ENCODE measurements at regions not wholly inside any gene's neighbourhood (a gene's known extent, or its start where the extent isn't known, plus 50 kb on each side); places are given as distances from the start of the nearest gene placed in this dataset.

DNA sequence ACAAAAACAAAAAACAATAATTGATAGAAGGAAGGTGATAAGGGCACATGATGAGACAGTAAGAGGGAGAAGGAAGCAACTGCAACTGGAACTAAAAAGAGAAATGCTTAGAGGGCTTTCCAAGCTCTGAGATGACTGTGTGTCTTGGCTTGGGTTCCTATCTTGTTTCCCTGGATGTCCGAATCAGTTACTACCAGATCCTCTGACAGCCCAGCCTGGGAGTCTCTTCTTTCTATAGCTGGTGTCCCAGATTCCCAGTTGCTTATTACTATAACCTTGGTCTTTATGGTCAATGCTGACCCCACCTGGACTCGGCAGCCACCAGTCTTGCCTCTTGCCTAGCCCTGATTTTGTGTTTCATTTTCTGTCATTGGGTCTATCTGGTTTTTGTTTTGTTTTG, 116.4 kb downstream of the RFC3 start:
- no peaks in the 10 kb centered on the region for H3K27me3 Mint-ChIP-seq

DNA sequence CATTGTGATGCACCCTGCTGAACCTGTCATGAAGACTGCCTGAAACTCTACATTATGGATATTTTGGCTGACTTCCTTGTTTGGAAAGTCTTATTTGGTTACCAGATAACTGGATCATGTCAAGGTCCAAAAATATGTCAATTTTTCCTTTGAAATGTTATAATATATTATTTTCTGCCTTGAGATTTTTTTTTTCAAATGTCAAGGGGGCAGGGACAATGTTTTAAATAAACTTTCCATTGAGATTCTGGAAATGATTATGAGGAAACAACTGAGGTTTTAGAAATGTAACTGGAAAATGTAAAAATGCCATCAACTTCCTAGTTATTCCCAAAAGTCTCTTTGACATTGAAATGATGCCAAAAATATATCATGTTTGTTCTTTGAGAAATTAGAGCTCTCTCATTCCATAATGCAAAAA, 117.0 kb downstream of the RFC3 start:
- H3K9me3 Mint-ChIP-seq = no peaks in the 10 kb centered on the region
- no peaks in the 10 kb centered on the region for H3K27me3 Mint-ChIP-seq
- H3K4me3 Mint-ChIP-seq = no peak overlapping the region
- no peaks in the 10 kb centered on the region for H3K4me1 Mint-ChIP-seq
- no peak for DNase-seq
- H3K36me3 Mint-ChIP-seq = no peaks in the 10 kb centered on the region
- H3K27ac Mint-ChIP-seq = no peak overlapping the region

More for the DNA sequence above, 116.4 kb downstream of the RFC3 start:
- DNase-seq = no peak
- Mint-ChIP-seq H3K36me3 (no peaks in the 10 kb centered on the region), H3K4me3 (no peak overlapping the region), H3K9me3 (no peaks in the 10 kb centered on the region), H3K4me1 (no peaks in the 10 kb centered on the region), H3K27ac (no peak overlapping the region)

DNA sequence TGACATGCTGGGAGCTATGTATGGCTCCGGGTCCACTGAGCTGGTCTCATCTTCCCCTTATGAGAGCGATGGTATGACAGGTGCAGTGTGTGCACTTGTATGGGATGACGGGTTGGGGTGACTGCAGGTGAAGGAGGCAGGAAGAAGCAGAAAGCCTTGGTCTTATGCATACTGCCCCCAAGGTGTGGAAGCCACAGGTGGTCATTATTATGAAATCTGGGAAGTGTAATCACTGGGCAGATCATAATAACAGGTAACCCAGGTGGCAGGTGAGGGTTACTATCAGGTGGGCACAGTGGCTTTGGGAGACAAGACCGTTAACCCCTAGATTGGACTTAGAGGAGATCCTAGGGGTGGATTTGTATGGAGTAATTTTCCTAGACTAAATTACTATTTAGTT, 118.0 kb downstream of the RFC3 start:
- Mint-ChIP-seq H3K27me3 (no peaks in the 10 kb centered on the region), H3K9me3 (no peaks in the 10 kb centered on the region), H3K4me3 (no peak overlapping the region), H3K36me3 (no peaks in the 10 kb centered on the region), H3K27ac (no peak overlapping the region), H3K4me1 (no peaks in the 10 kb centered on the region)
- DNase-seq = no peak

DNA sequence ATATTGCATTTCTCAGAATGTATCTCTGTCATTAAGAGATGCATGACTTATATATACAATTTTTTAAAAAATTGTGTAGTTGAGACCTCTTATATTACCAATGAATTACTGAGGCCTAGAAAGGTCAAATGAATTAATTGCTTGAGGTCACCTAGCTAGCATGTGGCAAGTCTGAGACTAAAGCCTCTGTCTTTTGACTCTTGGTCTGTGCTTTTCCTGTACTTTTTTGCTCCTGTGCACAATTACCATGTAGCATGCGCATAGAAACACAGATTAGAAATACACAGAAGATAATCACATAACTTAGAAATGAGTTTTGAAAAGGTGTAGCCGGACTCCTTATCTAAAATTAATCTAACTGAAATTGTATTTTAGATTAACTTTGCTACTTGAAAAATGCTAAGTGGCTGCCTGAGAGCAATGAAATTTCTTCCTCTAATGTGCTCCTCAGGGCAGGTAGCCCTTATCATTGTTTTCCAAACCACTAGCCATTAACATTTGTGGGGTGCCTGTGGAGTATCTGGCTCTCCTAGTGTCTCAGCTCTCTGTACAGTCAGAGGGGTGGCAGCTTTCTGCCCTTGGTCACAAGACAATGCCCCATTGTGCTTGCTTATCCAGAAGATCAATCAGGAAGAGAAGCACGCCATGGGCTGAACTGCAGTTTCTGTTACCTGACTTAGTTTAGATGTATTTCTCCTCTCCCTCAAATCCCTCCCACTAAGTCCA, 119.6 kb downstream of the RFC3 start:
- Mint-ChIP-seq H3K27ac (no peak overlapping the region), H3K4me3 (no peak overlapping the region), H3K9me3 (no peaks in the 10 kb centered on the region), H3K36me3 (no peaks in the 10 kb centered on the region), H3K27me3 (no peaks in the 10 kb centered on the region), H3K4me1 (no peaks in the 10 kb centered on the region)
- DNase-seq = no peak

DNA sequence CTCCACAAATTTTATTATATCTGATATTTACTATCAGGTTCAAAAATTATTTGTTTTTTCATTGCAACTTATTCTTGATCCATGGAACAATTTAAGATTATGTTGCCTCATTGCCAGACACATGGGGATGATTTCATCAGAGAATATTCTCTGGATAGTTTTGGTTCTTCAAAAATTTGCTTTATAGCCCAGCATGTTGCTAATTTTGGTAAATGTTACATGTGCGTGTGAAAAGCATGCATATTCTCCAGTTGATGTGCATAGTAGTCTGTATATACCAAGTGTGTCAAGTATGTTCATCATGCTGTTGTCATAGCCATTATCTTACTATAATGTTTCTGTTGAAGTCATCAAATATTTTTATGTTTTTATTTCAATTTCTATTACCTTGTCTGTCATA, 122.3 kb downstream of the RFC3 start:
- no peak overlapping the region for H3K4me3 Mint-ChIP-seq
- H3K27me3 Mint-ChIP-seq = no peaks in the 10 kb centered on the region

DNA sequence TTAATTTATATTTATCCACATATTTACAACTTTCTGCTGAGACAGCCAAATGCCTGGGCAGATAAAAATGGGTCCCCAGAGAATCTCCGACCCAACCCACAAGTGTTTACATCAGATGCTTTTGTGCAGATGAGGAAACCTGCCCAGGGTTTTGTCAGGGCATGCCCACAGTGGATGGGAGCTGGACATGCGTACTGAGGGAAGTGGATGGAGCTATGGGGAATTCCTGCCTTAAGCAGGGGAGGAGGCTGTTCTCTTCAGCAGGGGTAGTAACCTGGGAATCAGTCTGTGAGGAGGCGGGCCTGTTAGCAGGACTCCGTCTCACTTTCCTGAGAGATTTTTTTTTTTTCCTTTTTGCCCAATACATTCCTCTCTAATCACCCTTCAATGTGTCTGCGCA, 122.9 kb downstream of the RFC3 start:
- Mint-ChIP-seq H3K27ac (no peak overlapping the region), H3K9me3 (no peaks in the 10 kb centered on the region), H3K27me3 (no peaks in the 10 kb centered on the region), H3K4me3 (no peak overlapping the region), H3K36me3 (no peaks in the 10 kb centered on the region), H3K4me1 (no peaks in the 10 kb centered on the region)
- DNase-seq = no peak

More for the DNA sequence above, 122.3 kb downstream of the RFC3 start:
- no peaks in the 10 kb centered on the region for H3K36me3 Mint-ChIP-seq
- H3K27ac Mint-ChIP-seq = no peak overlapping the region
- H3K4me1 Mint-ChIP-seq = no peaks in the 10 kb centered on the region
- H3K9me3 Mint-ChIP-seq = no peaks in the 10 kb centered on the region
- DNase-seq = no peak

DNA sequence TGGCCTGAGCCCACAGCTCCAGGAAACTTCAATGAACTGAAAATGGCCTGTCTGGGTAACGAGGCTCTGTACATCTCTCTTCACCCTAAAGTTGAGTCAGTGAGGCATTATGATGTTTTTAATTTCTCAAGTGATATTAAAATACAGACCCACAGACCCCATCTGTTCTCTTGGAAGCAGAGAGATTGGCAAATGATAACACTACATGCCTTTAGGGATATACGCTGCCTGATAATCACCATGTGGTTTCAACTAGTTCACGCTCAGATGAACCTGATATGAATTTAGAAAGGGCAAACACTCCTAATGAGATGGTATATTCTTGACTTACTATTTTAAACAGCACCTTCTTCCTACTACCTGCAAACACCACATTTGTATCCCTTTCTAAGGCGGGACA, 127.5 kb downstream of the RFC3 start:
- H3K27me3 Mint-ChIP-seq = no peaks in the 10 kb centered on the region
- H3K27ac Mint-ChIP-seq = no peak overlapping the region
- H3K9me3 Mint-ChIP-seq = no peaks in the 10 kb centered on the region
- H3K4me3 Mint-ChIP-seq = no peak overlapping the region
- no peaks in the 10 kb centered on the region for H3K36me3 Mint-ChIP-seq
- H3K4me1 Mint-ChIP-seq = no peaks in the 10 kb centered on the region
- no peak for DNase-seq

DNA sequence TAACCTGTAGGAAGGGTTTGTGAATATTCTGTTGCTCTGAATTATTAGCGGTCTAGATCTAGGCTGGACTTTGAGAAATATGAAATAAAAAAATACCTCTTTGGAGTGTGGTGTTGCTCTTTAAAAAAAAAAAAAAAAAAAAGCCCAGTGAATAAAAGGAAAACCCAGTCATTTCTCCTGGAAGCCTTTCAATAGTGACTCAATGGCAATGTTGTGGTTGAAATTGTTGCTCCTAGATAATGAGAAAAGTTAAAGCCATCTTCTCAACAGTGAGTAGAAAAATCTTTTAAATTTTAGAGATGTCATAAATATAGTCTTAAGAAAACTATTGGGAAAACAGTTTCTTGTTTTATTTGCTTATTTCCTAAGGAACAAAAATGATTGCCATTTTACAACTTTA, 135.3 kb downstream of the RFC3 start:
- Mint-ChIP-seq H3K4me3 (no peak overlapping the region), H3K4me1 (no peaks in the 10 kb centered on the region), H3K27ac (no peak overlapping the region), H3K36me3 (no peaks in the 10 kb centered on the region), H3K27me3 (no peaks in the 10 kb centered on the region), H3K9me3 (no peaks in the 10 kb centered on the region)
- no peak for DNase-seq

DNA sequence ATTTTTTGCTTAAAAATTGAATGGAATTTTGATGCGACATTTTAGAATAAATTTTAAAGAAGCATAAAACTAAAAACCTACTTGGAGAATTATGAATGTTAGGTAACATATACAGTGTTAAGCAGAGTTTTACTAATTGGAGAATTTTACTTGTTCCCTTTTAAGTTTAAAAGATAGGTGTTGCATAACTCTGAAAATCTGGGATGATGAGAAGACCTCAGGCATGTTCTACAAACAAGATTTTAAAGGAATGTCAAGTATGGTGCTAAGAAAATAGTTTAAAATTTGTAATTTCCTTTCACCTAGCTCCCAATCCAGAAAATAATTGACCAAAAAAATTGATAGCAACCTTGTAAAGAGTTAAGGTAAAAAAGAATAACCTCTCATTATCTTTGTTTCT, 135.8 kb downstream of the RFC3 start:
- no peak overlapping the region for H3K27ac Mint-ChIP-seq
- no peaks in the 10 kb centered on the region for H3K27me3 Mint-ChIP-seq
- DNase-seq = no peak
- H3K4me1 Mint-ChIP-seq = no peaks in the 10 kb centered on the region
- no peaks in the 10 kb centered on the region for H3K36me3 Mint-ChIP-seq
- H3K4me3 Mint-ChIP-seq = no peak overlapping the region
- H3K9me3 Mint-ChIP-seq = no peaks in the 10 kb centered on the region

DNA sequence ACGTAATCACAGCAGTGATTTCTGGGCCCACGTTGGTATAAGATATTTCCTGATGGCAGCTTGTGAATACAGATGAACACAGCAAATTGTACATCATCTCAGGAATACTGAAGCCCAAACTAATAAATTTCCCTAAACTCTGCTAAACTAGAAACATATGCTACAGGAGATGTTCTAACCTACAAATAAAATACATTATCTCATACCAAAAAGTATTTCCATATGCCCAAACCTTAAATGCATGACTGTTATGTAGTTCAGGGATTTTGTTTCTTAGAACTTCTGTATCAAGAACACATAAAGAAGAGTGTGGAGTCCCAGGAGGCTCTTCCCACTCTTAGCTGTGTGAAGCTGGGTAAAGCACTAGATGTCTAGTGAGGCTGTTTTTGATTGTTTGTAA, 138.4 kb downstream of the RFC3 start:
- H3K27me3 Mint-ChIP-seq = no peaks in the 10 kb centered on the region
- H3K4me1 Mint-ChIP-seq = no peaks in the 10 kb centered on the region
- H3K9me3 Mint-ChIP-seq = no peaks in the 10 kb centered on the region
- DNase-seq = no peak
- H3K36me3 Mint-ChIP-seq = no peaks in the 10 kb centered on the region
- no peak overlapping the region for H3K27ac Mint-ChIP-seq
- no peak overlapping the region for H3K4me3 Mint-ChIP-seq

DNA sequence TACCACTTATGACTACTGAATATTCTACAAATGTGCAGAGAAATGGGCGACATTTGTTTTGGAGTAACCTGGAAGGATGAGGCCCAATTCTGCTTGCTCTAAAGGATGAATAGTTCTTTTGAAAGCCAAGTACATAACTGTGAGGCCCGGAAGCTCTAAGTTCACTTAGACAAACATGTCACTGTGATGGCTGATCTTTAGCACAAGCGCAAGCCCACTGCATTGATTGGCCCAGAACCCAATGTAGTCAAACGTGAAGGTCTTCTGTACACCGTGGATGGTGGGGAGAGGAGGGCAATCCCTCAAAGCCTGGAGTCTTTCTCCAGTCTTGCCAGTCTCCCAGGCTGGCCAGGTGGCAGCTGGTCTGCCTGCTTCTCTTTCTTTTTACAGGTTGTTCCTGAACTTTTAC, 139.6 kb downstream of the RFC3 start:
- DNase-seq = no peak
- H3K4me3 Mint-ChIP-seq = no peak overlapping the region
- H3K27ac Mint-ChIP-seq = no peak overlapping the region
- H3K4me1 Mint-ChIP-seq = no peaks in the 10 kb centered on the region
- H3K27me3 Mint-ChIP-seq = no peaks in the 10 kb centered on the region
- H3K9me3 Mint-ChIP-seq = no peaks in the 10 kb centered on the region
- no peaks in the 10 kb centered on the region for H3K36me3 Mint-ChIP-seq

DNA sequence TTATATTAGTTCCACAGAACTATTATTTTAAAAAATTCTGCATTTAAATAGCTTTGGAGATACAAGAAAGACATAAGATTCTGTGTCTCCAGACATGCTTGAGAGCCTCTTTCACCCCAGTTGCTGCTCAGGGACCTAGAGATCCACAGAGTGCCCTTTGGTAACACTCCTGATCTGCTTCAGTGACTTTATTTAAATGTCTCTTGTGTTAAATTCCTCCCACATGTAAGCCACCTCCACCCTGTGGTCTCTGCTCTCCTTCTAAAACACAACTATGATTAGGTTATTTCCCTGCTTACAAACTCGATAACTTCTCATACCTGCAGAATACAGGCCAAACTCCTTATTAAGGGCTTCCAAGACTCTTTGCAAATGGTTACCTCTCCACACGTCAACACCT, 141.0 kb downstream of the RFC3 start:
- H3K9me3 Mint-ChIP-seq = no peaks in the 10 kb centered on the region
- H3K36me3 Mint-ChIP-seq = no peaks in the 10 kb centered on the region
- no peak overlapping the region for H3K27ac Mint-ChIP-seq
- DNase-seq = no peak
- no peak overlapping the region for H3K4me3 Mint-ChIP-seq
- no peaks in the 10 kb centered on the region for H3K4me1 Mint-ChIP-seq
- no peaks in the 10 kb centered on the region for H3K27me3 Mint-ChIP-seq

DNA sequence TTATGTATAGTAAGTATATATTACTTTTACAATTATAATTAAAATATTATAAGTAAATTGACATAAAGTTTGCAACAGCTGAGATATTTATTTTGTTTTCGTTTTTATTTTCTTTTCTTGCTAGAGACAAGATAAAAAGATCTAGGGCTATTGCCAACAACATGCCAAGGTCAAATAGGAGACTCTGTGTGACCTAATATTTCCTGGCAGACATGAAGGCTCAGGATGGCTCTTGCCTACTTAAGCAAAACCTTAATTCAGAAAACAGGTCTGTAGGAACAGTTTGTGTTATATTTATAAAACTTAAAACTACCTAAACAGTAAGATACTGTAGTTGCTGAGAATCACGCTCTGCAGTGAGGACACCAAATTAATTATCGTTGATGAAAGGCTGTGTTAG, 145.2 kb downstream of the RFC3 start:
- Mint-ChIP-seq H3K36me3 (no peaks in the 10 kb centered on the region), H3K27me3 (no peaks in the 10 kb centered on the region), H3K27ac (no peak overlapping the region), H3K9me3 (no peaks in the 10 kb centered on the region), H3K4me3 (no peak overlapping the region), H3K4me1 (no peaks in the 10 kb centered on the region)
- DNase-seq = no peak

DNA sequence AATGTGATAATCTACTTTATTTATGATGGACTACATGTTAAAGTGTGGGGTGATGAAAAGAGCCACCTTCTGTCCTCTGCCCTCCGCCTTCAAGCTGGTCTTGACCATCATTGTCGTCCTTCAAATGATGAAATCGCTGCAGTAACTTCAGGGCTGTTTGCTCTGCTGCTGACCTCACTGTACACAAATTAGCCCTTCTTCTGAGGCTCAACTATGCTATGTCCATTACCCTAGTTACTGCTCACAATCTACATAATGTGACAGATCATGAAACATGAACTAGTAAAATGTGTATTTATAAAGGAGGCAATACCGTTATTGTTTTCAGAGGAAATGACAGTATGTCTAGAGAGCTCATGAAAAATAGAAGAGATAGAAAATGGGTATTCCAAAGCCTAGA, 145.9 kb downstream of the RFC3 start:
- Mint-ChIP-seq H3K27ac (no peak overlapping the region), H3K36me3 (no peaks in the 10 kb centered on the region), H3K27me3 (no peaks in the 10 kb centered on the region), H3K4me3 (no peak overlapping the region), H3K9me3 (no peaks in the 10 kb centered on the region), H3K4me1 (no peaks in the 10 kb centered on the region)
- DNase-seq = no peak

DNA sequence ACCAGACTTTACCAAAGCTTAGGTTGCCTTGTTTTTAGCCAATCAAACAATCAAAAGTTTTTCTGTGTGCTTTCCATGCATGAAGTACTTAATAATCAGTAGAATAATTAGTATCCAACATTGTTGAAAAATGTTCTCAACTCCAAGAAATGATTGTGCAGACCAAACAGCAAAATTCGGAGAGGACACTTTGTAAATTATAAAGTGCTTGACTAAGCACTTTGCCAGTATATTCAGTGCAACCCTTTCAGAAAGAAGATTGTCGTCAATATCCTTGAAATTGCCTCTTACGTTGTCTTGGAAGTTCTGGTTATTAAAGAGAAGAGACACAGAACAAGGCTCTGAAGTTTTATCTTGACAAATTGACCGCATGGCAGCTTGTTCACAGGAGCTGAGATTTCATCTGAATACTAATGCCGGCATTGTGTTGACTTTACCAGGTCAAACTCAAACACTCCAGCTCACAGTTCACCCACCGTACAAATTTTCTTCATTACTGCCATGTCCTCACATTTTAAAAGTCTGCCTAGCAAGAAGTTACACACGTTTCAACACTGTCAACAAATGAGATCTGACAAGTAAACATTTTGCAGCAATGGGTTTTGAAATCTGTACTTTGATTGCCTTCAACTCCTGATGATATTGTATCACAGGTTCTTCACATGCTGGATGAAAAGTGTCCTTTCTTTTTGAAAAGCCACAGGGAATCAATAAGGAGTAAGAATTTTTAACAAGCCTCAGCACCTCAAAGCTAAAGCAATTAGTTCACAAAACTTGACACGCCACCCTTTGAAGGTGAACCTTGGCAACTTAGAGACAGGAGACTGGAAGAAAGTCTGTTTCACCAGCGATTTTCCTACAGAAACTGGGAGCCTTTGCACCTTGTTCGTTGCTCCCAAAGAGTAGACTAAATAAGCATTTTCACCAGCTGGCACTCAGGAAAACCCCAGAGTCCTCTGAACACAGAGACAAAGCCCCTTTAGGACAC, 150.9 kb downstream of the RFC3 start:
- Mint-ChIP-seq H3K27ac (no peak overlapping the region), H3K9me3 (peaks cover 4% of the 10 kb centered on the region), H3K4me1 (no peaks in the 10 kb centered on the region), H3K4me3 (no peak overlapping the region), H3K27me3 (no peaks in the 10 kb centered on the region), H3K36me3 (no peaks in the 10 kb centered on the region)
- no peak for DNase-seq
